Ascending aorta (tissue), 2 donors: ENCODE measurements at regions not wholly inside any gene's neighbourhood (a gene's known extent, or its start where the extent isn't known, plus 50 kb on each side); places are given as distances from the start of the nearest gene placed in this dataset.

Experiments
- DNase-seq, 2 donors: peaks; one replicate each; pipeline ENCODE4 v3.0.0-alpha.2; 2019; ENCODE audit warnings: low spot score in 2 of 2
- H3K27ac ChIP-seq, 2 donors: fragments of 200-600 bp; sonication (generic); one replicate each; pipeline ENCODE4 v1.5.1; 2016 to 2017; ENCODE audit warnings: mild to moderate bottlenecking in 1 of 2
- H3K27me3 ChIP-seq: fragments of 200-600 bp; sonication (generic); one replicate; pipeline ENCODE4 v1.5.1; 2017
- H3K36me3 ChIP-seq, 2 donors: fragments of 200-600 bp; sonication (generic); one replicate each; pipeline ENCODE4 v1.5.1; 2016
- H3K4me1 ChIP-seq, 2 donors: fragments of 200-600 bp; sonication (generic); one replicate each; pipeline ENCODE4 v1.5.1; 2016 to 2017; ENCODE audit warnings: mild to moderate bottlenecking in 1 of 2
- H3K4me3 ChIP-seq, 2 donors: fragments of 200-600 bp; sonication (generic); one replicate each; pipeline ENCODE4 v1.5.1; 2016 to 2017; ENCODE audit warnings: mild to moderate bottlenecking in 1 of 2
- H3K9me3 ChIP-seq, 2 donors: fragments of 200-600 bp; sonication (generic); one replicate each; pipeline ENCODE4 v1.5.1; 2016
- CTCF ChIP-seq, 3 experiments: fragments of 200-600 bp in 2 of 3; fragments of 450-650 bp in 1 of 3; sonication (generic) in 2 of 3; IDR thresholded peaks; one replicate each; pipeline ENCODE4 v1.5.1; 2016 to 2019; ENCODE audit warnings: antibody characterized with exemption in 3 of 3, mild to moderate bottlenecking in 1 of 3, moderate library complexity in 1 of 3
- intact Hi-C: fragments of 100-400 bp; cut with DNase I; formaldehyde crosslinking; loops from one replicate; pipeline ENCODE4 v1.15.1; 2023

GRCh38 chr4:178856139-178856800 is 1414.0 kb upstream of the AGA start:
- no peaks in the 10 kb centered on the region for H3K36me3 ChIP-seq
- no peaks in the 10 kb centered on the region for H3K9me3 ChIP-seq
- intact Hi-C loops = no loop called here
- no peaks in the 10 kb centered on the region for H3K4me1 ChIP-seq
- no peaks in the 10 kb centered on the region for H3K27me3 ChIP-seq
- no peak overlapping the region for H3K27ac ChIP-seq
- H3K4me3 ChIP-seq = no peak overlapping the region
- DNase-seq = no peak
- TF ChIP-seq CTCF (IDR thresholded peaks at IDR 0.05) = no peak

DNA sequence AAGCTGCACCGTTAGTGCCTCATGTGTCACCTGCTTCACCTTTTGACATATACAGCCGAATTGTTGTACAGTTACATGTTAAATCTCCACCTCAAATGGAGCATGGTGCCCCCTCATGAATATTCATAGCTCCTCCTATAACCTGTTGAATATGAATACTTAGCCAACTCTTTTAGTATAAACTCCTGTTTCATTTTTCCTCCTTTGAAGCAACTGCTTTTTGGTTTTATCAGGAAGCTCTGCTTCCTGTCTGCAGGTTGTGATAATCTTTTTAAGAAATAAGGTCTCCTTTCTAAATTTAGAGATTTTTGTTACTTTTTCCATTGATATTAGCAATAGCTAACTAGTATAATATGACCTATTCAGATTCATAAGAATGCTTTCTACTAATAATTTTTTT is 1429.2 kb upstream of the AGA start:
- no peak for TF ChIP-seq CTCF (IDR thresholded peaks at IDR 0.05)
- Histone ChIP-seq H3K4me3 (no peak overlapping the region), H3K27me3 (no peaks in the 10 kb centered on the region), H3K27ac (no peak overlapping the region), H3K9me3 (no peaks in the 10 kb centered on the region), H3K36me3 (no peaks in the 10 kb centered on the region), H3K4me1 (no peaks in the 10 kb centered on the region)
- DNase-seq = no peak
- intact Hi-C loops = no loop called here

DNA sequence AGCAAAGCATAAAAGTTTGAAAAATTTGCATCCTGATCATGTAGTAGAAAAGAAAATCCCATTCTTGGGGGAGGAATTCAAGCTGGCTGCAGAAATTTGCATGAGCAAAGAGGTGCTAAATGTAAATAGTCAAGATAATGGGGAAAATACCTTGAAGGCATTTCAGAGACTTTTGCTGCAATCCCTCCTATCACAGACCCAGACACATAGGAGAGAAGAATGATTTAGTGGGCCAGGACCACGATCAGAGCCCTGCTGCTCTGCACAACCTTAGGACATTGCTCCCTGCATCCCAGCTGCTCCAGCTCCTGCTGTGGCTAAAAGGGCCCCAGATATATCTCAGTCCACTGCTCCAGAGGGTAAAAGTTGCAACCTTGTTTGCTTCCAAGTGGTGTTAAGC is 1439.7 kb upstream of the AGA start:
- no peaks in the 10 kb centered on the region for H3K36me3 ChIP-seq
- no peak for TF ChIP-seq CTCF (IDR thresholded peaks at IDR 0.05)
- intact Hi-C loops = no loop called here
- H3K27ac ChIP-seq = no peak overlapping the region
- DNase-seq = no peak
- H3K27me3 ChIP-seq = no peaks in the 10 kb centered on the region
- H3K4me3 ChIP-seq = no peak overlapping the region
- H3K4me1 ChIP-seq = no peaks in the 10 kb centered on the region
- peaks cover 0 to 5% of the 10 kb centered on the region in 2 donors for H3K9me3 ChIP-seq

DNA sequence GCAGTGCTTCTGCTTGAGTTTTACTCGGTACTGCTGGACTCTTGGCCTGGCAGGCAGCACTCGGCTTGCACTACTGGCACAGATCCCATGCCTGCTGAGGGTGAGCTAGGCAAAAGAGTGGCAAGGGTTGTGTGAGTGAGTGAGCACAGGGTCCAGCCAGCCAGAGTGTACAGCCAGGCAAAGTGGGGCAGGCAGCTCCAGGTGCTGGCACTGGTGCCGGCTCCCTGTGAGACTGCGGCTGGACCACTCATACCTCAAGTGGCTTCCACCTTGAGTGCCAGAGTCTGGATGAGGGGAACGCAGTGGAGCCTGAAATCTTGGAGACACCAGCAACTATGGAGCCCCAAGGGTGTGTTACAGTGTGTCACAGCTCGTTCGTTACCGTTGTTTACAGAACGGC is 1451.9 kb upstream of the AGA start:
- intact Hi-C loops = no loop called here
- Histone ChIP-seq H3K27ac (no peak overlapping the region), H3K4me1 (no peaks in the 10 kb centered on the region), H3K4me3 (no peak overlapping the region), H3K36me3 (no peaks in the 10 kb centered on the region), H3K9me3 (no peaks in the 10 kb centered on the region), H3K27me3 (no peaks in the 10 kb centered on the region)
- no peak for TF ChIP-seq CTCF (IDR thresholded peaks at IDR 0.05)
- no peak for DNase-seq

DNA sequence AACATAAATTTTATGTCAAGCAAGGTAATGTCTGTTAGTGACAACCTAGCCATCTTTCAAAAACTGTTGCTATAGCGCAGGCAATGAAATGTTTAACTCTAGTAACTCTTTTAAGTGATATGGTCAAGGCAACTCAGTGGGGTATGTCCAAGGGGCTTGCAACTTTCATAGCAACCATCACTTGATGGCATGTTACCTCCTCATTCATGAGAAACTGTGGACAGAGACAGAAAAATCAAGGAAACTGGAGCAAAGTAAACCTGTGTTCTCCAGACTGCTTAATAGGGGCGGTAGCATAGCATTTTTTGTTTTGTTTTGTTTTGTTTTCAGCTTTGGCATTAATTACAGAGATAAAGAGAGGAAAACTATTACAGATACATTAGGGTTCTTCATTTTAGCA is 1456.8 kb upstream of the AGA start:
- Histone ChIP-seq H3K9me3 (no peaks in the 10 kb centered on the region), H3K27me3 (no peaks in the 10 kb centered on the region), H3K4me1 (no peaks in the 10 kb centered on the region), H3K27ac (no peak overlapping the region), H3K36me3 (no peaks in the 10 kb centered on the region), H3K4me3 (no peak overlapping the region)
- no peak for DNase-seq
- intact Hi-C loops = no loop called here
- no peak for TF ChIP-seq CTCF (IDR thresholded peaks at IDR 0.05)

DNA sequence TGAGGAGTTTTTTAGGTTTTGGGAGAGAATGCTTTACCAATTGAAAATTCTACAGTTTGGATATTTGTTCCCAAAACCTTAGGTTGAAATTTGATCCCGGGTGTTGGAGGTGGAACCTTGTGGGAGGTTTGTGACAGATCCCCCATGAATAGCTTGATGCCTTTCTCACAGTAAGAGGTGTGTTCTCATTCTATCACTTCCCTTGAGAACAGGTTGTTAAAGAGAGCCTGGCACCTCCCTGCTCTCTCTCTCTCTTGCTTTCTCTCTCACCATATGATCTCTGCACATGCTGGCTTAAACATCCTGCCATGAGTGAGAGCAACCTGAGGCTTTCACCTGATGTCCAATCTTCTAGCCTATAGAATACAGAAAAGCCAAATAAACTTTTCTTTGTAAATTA is 1475.5 kb upstream of the AGA start:
- H3K4me3 ChIP-seq = no peak overlapping the region
- H3K4me1 ChIP-seq = no peaks in the 10 kb centered on the region
- no peaks in the 10 kb centered on the region for H3K9me3 ChIP-seq
- H3K27ac ChIP-seq = no peak overlapping the region
- intact Hi-C loops = no loop called here
- no peak for DNase-seq
- no peaks in the 10 kb centered on the region for H3K36me3 ChIP-seq
- TF ChIP-seq CTCF (IDR thresholded peaks at IDR 0.05) = no peak
- no peaks in the 10 kb centered on the region for H3K27me3 ChIP-seq
